HG02970 (cell line): ENCODE measurements at regions not wholly inside any gene's neighbourhood (a gene's known extent, or its start where the extent isn't known, plus 50 kb on each side); places are given as distances from the start of the nearest gene placed in this dataset.

Experiments
- ATAC-seq: cut with Tn5 transposase; IDR thresholded peaks from one replicate; pipeline ENCODE4 v1.9.1; 2021; ENCODE audit warnings: mild to moderate bottlenecking, moderate library complexity, moderate number of reproducible peaks; ENCODE audit not compliant: unreplicated experiment, low FRiP score

DNA sequence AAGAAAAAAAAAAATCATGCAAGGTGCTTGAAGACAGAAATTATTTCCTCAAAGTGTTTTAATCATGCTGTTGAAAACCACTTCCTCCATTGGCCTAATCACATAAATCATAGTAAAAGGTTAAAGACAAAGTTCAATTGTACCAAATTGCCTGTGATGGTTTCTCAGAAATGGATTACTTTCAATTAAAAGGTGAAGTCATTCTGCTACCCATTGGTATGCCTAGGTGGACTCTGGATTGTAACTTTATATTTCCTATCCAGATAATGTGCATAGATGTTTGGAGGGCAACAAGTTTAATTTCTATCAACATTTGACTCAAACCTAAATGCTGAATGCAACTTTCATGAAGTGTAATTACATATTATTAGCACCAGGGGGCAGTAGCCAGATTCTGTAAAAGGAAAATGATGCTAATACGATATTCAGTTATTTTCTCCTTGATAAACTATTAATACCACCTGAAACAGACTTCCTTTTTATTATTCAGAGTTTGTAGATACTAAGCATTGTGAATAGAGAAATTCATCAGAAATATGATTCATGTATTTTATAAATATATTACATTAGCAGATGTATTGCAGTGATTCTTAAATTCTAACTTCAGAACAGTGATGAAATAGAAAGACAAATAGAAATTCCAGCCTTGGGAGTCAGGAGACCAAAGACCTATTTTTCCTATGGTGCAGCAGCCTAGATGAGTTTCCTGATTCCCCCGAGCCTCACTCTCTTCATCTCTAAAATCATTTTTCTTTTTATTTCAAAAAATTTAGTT, 148.2 kb downstream of the CAAP1 start:
- no peak for ATAC-seq

DNA sequence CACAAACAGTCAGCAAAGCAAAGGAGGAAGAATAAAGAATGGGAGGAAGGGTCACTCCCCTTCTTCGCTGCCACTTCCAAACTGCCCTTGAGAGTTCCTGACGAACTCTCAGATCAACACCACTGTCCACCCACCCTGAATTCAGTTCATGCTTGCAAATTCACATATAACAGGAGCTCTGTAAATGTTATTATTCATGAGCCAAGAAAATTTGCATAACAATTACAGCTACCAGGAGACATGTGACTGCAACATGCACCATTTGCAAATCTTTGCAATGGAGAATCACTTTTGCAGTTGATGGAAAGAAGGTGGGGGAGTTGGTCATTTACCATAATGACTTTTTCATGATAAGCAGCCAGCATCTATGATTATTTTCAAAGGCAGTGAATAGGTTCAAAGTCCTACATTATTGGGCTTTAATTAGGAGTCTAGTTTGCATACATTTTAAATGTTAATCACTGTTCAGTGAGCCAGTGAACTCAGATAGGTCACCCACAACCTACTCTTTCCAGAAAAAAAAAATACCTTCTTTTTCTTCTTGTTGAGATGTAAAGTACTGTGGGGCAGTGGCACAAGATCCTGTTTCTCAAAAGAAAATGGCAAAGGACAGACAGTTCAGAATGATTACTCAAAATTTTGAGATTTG, 149.7 kb downstream of the CAAP1 start:
- ATAC-seq: no peak

DNA sequence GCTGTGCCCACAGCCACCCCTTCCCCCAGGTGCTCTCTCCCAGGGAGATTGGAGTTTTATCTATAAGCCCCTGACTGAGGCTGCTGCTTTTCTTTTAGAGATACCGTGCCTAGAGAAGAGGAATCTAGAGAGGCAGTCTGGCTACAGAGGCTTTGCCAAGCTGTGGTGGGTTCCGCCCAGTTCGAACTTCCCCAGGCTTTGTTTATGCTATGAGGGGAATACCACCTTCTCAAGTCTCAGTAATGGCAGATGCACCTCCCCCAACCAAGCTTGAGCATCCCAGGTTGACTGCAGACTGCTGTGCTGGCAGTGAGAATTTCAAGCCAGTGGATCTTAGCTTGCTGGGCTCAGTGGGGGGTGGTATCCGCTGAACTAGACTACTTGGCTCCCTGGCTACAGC, 157.4 kb downstream of the CAAP1 start:
- ATAC-seq: no peak

DNA sequence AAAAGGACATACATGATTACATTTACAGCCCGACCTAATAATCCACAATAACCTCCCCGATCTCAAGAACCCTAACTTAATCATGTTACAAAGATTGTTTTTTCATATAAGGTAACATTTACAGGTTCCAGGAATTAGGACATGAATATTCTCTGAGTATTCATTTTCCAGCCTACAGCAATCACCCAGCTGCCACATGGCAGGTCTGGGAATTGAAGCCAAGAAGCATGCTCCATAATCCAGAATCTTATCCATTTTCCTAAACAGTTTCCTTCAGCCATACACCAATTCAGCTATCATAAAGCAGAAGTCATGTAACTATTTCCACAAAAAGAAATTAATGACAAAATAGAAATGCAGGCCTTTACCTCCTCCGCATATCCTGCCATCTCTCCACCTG, 163.4 kb downstream of the CAAP1 start:
- ATAC-seq: no peak

DNA sequence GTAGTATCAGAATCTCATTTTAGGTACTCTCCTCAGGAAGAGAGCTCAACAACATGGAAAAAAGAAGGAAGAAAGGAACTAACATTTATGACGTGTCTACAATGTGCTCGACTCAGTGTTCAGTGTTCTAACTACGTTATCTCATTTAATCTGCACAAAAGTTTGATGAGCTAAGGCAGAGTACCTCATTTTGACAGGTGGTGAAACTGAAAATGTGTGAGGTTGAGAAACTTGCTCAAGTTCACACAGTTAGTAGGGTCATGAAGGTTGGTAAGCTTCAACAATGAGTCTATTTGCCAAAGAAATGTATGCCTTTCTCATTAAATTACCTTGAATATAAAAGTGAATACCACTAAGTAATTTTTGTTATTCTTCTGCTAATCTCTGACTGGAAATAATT, 165.1 kb downstream of the CAAP1 start:
- ATAC-seq: no peak

DNA sequence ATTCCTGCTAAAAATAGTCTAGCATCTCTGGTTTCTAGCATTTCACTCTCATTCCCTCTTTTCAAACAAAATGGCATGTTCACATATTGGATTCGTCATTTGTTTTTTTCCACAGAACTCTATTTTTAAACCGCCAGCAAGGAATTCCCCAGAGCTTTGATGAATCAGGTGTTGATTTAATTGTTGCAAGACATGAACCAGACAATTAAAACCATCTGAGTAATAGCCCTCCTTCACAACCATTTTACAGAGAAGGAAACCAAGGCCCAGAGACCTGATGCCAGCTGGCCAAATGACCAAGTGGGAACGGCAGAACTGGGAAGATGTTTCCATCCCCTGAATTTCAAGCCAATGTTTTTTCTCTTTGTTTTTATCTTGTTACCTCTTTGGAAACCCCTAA, 167.0 kb downstream of the CAAP1 start:
- no peak for ATAC-seq

DNA sequence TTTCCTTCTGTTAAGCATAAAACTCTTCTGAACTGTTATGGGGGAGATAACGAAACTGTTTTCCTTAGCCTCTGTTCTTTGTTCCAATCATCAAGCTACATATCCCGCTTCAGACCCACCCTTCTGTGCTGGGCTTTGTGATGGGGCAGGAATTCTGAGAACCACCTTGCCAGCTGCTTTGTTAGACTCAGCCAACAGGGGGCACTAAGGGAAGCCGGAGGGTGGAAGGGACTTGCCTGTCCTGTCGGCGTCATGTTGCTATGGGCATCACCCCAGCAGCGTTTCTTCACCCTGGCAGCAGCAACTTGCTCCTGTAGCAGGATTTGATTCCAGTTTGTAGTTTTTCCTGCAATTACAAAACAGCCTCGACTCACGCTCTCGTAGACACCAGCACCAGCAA, 169.1 kb downstream of the CAAP1 start:
- no peak for ATAC-seq

DNA sequence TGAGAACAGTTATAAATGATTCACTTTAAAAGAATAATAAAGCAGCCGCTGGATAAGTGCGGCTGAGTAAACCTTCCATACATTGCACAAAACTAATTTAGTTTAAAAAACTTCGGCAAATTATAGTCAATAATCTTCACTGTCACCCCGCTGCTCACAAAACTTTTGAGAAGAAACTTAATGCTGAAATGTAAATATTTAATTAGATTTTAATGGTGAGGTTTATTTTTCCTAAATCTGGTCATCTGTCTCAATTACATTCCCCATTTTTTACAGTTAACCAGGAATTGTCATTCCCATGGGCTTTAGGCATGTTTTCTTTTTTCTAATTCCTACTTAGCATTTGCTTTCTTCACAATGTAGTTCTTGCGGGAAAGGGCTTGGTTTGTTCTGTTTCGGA, 169.8 kb downstream of the CAAP1 start:
- no peak for ATAC-seq

DNA sequence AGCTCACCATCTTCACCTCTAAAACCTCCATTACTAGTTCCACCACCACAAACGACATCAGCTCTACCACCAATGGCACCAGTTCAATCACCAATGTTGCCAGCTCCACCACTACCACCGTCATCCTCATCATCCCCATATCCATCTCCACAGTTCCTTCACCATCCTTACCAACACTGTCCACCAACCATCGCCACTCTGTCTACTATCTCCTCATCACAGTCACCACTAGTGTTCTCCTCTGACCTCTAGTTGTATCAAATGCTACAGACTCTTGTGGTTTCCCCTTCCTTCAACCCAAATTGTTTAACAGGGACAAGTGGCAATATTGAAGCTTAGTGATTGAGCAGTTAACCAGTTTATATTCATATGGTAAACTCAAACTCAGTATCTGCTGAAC, 182.6 kb downstream of the CAAP1 start:
- no peak for ATAC-seq

DNA sequence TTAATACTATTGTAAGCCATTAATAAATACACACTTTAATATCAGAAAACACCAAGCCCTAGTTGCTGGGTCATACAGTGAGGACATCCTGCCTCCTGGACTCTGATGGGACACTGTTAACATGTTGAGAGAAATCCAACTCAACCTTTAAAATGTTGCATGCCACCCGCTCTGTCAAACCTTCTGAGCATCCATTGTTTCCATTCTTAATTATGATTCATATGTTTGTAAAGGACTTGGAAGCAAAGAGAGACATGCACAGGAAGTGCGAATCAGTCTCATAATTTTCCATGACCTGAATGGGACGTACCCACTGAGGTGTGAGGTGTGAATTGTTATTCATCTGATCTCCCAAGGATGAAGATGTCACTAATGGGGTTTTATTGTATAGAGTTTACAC, 186.4 kb downstream of the CAAP1 start:
- ATAC-seq: no peak

DNA sequence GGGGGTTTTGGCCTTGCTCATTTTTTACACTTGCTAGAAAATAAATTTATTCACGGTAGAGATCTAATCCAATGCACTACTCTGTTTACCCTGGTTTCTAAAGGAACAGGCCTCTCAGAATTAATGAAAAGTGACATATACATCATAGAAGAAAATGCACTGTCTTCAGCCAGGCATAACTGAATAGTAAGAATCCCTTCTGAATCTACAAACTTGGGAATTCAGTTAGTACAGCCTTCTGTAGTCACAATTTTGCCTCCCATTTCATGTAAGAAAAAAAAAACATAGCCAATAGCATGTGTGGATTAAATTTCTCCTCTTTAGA, 197.3 kb downstream of the CAAP1 start:
- no peak for ATAC-seq

DNA sequence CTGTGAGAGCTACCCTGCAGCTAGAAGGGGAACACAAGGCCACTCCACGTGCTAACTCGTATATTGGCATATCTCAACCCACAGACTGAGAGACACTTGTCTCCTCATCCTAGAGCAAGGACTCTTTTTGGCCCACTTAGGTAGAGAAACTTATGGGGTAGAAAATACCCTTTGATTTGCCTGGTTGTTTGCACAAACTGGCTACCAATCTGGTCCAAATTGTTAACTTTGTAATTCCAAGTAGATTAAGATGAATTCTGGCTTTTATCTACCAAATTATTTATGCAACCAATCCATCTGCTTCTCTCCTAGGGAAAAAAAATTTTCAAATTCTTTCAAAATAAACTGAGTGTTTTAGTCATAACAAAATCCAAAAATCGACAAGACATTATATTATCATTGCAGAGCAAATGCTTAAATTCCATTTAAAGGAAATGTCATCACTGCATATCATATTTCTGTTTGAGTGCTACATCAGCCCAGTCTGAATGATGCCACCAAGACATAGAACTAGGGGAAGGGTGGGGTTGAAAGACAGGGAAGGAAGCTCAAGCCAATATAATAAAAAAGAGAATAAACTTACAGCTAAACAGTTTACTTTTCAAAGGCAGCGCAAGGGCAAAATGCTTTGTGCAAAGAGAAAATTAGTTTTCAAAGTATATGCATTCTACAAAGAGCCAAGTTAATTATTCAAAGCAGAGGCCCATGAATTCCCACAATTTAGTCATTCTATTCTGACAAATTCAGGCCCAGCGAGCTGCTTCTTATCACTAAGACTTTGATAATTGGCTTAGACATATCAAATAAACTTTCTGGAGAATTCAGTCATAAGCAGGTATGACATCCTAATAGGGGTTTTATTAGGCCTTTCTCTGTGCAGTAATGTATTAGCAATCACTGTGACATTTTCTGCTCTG, 198.0 kb downstream of the CAAP1 start:
- ATAC-seq: no peak

DNA sequence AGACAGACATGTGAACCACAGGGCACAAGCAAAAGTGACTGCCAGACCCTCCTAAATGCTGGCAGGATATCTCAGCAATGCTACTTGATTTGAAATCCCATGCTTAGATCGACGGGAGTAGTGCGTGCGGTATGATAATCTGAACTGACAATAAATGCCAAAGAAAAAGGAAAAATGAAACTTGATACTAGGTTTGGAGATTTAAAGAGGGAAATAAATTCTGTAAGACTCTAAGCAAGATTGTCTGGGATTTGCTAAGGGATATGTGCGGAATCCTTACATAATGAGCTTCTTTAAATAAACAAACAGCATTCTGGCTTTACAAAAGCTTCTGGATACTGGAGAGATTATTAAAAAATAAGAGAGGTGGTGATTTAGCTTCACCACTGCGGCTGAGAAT, 203.6 kb downstream of the CAAP1 start:
- no peak for ATAC-seq

DNA sequence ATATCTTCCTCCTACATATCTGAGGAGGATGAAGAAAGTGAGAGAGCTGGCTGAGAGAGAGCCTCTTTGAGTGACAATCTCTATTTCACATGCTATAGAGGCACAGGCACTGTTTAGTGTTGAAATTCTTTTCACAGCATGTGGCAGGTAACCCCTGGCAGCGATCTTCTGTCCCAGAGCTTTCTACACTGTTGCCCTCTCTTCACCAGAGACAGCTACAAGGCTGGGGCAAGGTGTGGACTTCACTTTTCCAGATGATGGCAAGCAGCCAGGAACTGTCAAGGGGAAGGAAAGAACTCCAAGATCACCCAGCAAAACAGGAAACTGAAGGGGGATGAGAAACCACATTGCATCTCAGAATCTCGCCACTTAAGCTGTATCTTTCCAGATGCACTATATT, 205.2 kb downstream of the CAAP1 start:
- no peak for ATAC-seq

DNA sequence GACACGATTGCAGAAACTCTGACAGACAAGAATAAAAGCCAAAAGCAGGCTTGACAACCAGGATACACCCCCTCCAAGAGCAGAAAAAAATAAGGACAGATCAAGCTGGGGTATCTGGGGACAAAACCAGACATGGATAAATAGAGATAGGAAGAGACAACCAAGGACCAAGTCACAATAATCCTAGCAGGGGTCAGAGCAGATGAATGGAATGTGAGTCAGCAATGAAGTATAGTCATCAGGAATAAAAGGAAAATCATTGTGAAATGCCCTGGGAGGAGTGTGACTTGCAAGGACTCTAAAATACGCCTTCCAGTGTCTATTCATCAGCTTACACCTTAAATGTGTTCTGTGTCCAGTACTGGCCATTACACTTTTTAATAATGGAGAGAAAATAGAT, 206.8 kb downstream of the CAAP1 start:
- ATAC-seq: no peak

DNA sequence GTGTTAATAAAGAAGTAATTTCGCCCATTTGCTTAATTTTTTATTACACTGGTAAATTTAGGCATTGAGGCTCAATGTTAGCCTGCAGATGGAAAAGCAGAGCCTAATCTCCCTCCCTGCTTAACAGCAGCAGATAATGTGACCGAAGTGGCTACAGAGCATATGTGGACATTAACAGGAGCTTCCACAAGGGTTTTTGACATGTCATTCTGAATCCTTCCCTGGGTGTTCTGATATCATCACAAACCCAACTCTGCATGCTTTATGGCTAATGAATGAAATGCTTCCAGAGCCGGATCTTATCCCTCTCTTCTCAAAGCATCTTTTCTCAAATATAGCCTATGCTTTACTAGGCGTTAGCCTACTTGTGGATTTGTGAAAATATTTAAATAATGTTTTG, 208.6 kb downstream of the CAAP1 start:
- no peak for ATAC-seq

DNA sequence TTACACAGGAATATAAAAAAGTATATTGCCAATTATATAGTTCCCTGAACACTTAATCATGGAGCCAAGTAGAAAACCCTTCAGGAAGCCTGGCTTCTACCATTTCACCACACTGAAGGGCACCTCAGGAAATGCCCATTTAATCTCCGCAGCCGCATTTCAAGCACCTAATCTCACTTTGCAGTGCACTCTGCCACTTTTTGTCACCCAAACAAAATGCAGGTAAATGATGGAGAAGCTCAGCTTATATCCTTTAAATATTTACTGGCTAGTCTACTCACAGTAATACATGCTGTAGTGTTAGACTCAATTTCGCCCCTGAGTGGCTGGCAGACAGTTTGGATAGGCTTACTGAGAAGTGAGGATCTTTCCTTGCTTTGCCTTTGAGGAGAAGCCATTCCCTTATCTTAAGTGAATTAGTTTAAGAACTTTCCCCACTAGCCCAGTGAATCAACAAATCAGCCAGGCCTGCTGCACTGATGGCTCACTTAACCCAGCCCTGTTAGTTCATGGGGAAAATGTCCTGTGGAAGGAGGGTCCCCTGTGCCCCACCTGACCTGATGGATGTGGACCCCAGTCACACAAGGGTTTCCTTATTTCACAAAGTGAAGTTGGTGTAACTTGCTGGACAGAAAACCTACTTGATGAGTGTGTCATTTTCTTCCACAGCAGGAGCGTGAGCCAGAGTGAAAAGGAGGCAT, 209.7 kb downstream of the CAAP1 start:
- ATAC-seq: no peak

DNA sequence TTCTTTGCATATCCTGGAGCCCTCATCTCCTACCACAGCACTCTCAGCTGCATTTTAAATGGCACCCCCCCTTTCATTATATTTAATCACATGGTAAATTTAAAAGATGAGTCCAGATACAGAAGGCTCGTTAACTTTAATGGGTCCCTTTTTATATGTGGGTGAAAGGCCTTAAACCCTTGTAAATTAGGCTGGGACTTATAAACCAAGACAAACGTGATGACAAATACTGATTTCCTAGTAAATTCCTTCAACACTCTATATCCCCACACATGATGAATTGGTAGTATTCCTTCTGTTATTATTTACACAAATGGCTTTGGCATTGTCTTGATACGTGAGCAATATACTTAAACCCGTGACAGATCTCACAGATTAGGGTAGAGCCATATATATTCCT, 210.6 kb downstream of the CAAP1 start:
- ATAC-seq: no peak

DNA sequence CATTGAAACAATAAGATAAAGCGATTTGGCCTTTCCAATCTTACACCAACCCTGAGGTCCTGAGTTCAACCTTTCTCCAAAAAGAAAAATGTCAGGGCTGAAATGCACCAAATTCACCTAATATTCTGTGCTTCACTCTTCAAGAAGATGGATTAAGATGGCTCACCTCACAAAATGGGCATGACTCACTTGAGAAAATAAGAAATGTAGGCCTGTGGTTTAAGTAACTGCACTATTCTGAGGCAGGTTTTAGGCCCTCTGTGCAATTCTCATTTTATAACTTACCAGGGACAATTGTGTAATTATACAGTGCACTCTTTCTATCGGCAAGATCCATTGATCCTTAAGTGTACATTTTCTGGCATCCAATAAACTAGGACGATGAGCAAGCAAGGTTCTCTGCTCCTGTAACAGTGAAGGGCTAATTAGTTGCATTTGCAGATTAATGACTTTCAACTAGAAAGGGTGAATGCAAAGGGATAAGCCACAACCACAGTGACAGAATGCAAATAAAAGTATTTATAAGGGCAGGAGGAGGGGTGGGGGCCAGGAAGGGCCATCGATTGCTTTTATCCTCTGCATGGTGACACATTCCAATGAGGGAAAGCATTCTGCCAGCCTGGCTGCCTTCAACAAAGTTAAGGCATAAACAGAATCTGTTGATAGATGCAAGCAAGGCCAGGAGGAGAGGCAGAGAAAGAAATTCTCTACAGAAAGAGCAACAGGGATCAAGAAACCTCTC, 214.5 kb downstream of the CAAP1 start:
- ATAC-seq: no peak

DNA sequence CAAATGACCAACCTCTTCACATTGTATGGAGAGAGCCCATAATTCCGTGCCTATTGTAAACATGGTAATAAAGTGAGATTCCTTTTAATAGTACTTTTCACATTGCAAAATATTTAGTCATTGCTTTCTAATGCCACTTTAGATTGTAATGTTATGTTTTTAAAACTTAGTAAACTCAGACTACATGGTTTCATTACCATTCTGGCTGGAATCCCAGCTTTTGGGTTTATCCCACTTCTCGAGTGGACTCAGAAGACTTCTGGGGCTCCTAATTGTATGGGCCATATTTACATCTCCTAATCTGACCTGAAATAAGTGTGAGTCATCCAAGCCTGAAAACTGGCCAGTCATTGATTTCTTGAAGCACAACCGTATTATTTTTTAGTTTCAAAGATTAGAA, 217.6 kb downstream of the CAAP1 start:
- no peak for ATAC-seq
